ENCODE measurements at regions not wholly inside any gene's neighbourhood (a gene's known extent, or its start where the extent isn't known, plus 50 kb on each side); places are given as distances from the start of the nearest gene placed in this dataset.

- TF ChIP-seq EZH2 (IDR thresholded peaks at IDR 0.05; ENCODE audit: insufficient read depth, low read length) = no peak
- no peak for TF ChIP-seq CTCF (IDR thresholded peaks at IDR 0.05; ENCODE audit: insufficient read depth, low read depth, low read length)
Observed at GRCh38 chr9:108750661-108751215, 105.0 kb downstream of the ACTL7B start.

Data from astrocyte (in vitro differentiated cells and primary cell).